LHCN-M2 (cell line): ENCODE measurements at regions not wholly inside any gene's neighbourhood (a gene's known extent, or its start where the extent isn't known, plus 50 kb on each side); places are given as distances from the start of the nearest gene placed in this dataset.

ENCODE experiments used
- DNase-seq: peaks from one replicate; pipeline ENCODE4 v3.0.0-alpha.2; 2012; ENCODE audit warnings: low read depth

- peak; percentile 5 for DNase-seq
Observed at GRCh38 chrX:148363471-148364235, 136.8 kb upstream of the AFF2 start.

GRCh38 chrX:148365233-148365632 is 135.2 kb upstream of the AFF2 start:
- DNase-seq, result peak; percentile 57

GRCh38 chrX:148371291-148371690 is 129.1 kb upstream of the AFF2 start:
- DNase-seq, result no peak

- no peak for DNase-seq
Observed at GRCh38 chrX:148372925-148373324, 127.5 kb upstream of the AFF2 start.

- DNase-seq, result no peak
Observed at GRCh38 chrX:148376342-148376741, 124.1 kb upstream of the AFF2 start.

GRCh38 chrX:148380107-148380506 is 120.3 kb upstream of the AFF2 start:
- DNase-seq, result no peak

- peak; percentile 64 for DNase-seq
Observed at GRCh38 chrX:148380650-148381561, 119.5 kb upstream of the AFF2 start.

- DNase-seq, result no peak
Observed at GRCh38 chrX:148381603-148382002, 118.8 kb upstream of the AFF2 start.

- DNase-seq, result no peak
Observed at GRCh38 chrX:148382983-148383382, 117.4 kb upstream of the AFF2 start.

GRCh38 chrX:148385471-148385870 is 114.9 kb upstream of the AFF2 start:
- DNase-seq, result no peak

GRCh38 chrX:148389629-148390028 is 110.8 kb upstream of the AFF2 start:
- no peak for DNase-seq

GRCh38 chrX:148412006-148412405 is 88.4 kb upstream of the AFF2 start:
- peak; percentile 37 for DNase-seq

- DNase-seq, result no peak
Observed at GRCh38 chrX:148416142-148416541, 84.3 kb upstream of the AFF2 start.

- peak; percentile 79 for DNase-seq
Observed at GRCh38 chrX:148416931-148417330, 83.5 kb upstream of the AFF2 start.

GRCh38 chrX:148417934-148418333 is 82.5 kb upstream of the AFF2 start:
- DNase-seq, result peak; percentile 62

- peak; percentile 92 for DNase-seq
Observed at GRCh38 chrX:148422526-148422925, 77.9 kb upstream of the AFF2 start.

GRCh38 chrX:148424570-148424969 is 75.8 kb upstream of the AFF2 start:
- no peak for DNase-seq

- DNase-seq, result no peak
Observed at GRCh38 chrX:148426467-148426866, 74.0 kb upstream of the AFF2 start.

GRCh38 chrX:148441387-148441786 is 59.0 kb upstream of the AFF2 start:
- DNase-seq, result no peak

GRCh38 chrX:148443216-148443615 is 57.2 kb upstream of the AFF2 start:
- DNase-seq, result no peak

GRCh38 chrX:148448686-148449085 is 51.7 kb upstream of the AFF2 start:
- no peak for DNase-seq
